Neutrophil (primary cell): ENCODE measurements at regions not wholly inside any gene's neighbourhood (a gene's known extent, or its start where the extent isn't known, plus 50 kb on each side); places are given as distances from the start of the nearest gene placed in this dataset.
"Not testable (repeated sequence)": the region's sequence is repeated elsewhere in the genome, so short reads cannot be mapped to it uniquely, and the experiment has no call there.

Experiments used
- H3K27ac ChIP-seq: fragments of 200-600 bp; sonication (generic); 2 replicates; pipeline ENCODE4 v1.5.1; 2016; ENCODE audit warnings: mild to moderate bottlenecking, moderate library complexity
- H3K27me3 ChIP-seq: fragments of 200-600 bp; sonication (generic); 2 replicates; pipeline ENCODE4 v1.6.0; 2016; ENCODE audit warnings: mild to moderate bottlenecking
- H3K36me3 ChIP-seq: fragments of 200-600 bp; sonication (generic); 2 replicates; pipeline ENCODE4 v1.5.1; 2017
- H3K4me1 ChIP-seq, 2 experiments: fragments of 200-600 bp in 1 of 2; sonication (generic) in 1 of 2; 1 replicate in 1 of 2; 2 replicates in 1 of 2; pipeline versions ENCODE4 v1.5.1 to v1.6.1; 2013 to 2016; ENCODE audit warnings: low read depth in 1 of 2, low read length in 1 of 2, mild to moderate bottlenecking in 1 of 2, moderate library complexity in 1 of 2; ENCODE audit not compliant: control insufficient read depth in 1 of 2, insufficient read depth in 1 of 2
- H3K4me3 ChIP-seq, 2 experiments: fragments of 200-600 bp in 1 of 2; sonication (generic) in 1 of 2; 1 replicate in 1 of 2; 2 replicates in 1 of 2; pipeline ENCODE4 v1.5.1; 2013 to 2016; ENCODE audit warnings: low read depth in 1 of 2, low read length in 1 of 2, mild to moderate bottlenecking in 1 of 2, moderate library complexity in 1 of 2
- H3K9me3 ChIP-seq: fragments of 200-600 bp; sonication (generic); 2 replicates; pipeline ENCODE4 v1.5.1; 2016
- TF ChIP-seq, protein P1 (sequence below): fragments of 200-600 bp; sonication (generic); IDR thresholded peaks from 2 replicates; pipeline ENCODE4 v1.5.1; 2016; ENCODE audit warnings: antibody characterized with exemption

GRCh38 chr1:209172286-209172685 lies 411.2 kb upstream of the CAMK1G start:
- Histone ChIP-seq H3K27me3 (no peaks in the 10 kb centered on the region), H3K4me3 (no peak overlapping the region), H3K9me3 (no peaks in the 10 kb centered on the region), H3K36me3 (no peaks in the 10 kb centered on the region), H3K27ac (no peak overlapping the region), H3K4me1 (no peaks in the 10 kb centered on the region)
- TF ChIP-seq, protein P1, sequence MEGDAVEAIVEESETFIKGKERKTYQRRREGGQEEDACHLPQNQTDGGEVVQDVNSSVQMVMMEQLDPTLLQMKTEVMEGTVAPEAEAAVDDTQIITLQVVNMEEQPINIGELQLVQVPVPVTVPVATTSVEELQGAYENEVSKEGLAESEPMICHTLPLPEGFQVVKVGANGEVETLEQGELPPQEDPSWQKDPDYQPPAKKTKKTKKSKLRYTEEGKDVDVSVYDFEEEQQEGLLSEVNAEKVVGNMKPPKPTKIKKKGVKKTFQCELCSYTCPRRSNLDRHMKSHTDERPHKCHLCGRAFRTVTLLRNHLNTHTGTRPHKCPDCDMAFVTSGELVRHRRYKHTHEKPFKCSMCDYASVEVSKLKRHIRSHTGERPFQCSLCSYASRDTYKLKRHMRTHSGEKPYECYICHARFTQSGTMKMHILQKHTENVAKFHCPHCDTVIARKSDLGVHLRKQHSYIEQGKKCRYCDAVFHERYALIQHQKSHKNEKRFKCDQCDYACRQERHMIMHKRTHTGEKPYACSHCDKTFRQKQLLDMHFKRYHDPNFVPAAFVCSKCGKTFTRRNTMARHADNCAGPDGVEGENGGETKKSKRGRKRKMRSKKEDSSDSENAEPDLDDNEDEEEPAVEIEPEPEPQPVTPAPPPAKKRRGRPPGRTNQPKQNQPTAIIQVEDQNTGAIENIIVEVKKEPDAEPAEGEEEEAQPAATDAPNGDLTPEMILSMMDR, result no peak

DNA sequence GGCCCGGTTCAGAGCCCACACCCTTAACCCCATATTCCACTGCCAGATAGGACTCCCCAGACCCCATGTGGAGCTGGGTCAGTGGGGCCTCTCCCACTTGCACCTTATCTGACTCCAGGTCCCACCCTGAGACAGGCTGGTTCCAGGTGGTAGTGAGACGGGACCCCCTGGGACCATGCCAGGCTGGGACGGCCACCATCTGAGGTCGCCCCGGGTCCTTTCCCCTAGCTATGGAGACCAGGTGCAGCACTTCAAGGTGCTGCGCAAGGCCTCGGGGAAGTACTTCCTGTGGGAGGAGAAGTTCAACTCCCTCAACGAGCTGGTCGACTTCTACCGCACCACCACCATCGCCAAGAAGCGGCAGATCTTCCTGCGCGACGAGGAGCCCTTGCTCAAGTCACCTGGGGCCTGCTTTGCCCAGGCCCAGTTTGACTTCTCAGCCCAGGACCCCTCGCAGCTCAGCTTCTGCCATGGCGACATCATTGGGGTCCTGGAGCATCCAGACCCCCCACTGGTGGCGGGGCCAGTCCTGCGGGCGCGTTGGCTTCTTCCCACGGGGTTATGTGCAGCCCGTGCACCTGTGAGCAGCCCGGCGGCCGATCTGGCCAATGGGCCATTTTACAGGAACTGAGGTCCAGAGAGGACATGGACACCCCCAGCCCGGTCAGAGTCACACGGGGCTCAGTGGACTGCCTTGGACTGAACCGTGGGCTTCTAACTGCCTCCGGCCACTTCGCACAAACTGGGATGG lies 410.5 kb upstream of the CAMK1G start:
- not testable (repeated sequence) for H3K4me3 ChIP-seq, H3K27ac ChIP-seq

DNA sequence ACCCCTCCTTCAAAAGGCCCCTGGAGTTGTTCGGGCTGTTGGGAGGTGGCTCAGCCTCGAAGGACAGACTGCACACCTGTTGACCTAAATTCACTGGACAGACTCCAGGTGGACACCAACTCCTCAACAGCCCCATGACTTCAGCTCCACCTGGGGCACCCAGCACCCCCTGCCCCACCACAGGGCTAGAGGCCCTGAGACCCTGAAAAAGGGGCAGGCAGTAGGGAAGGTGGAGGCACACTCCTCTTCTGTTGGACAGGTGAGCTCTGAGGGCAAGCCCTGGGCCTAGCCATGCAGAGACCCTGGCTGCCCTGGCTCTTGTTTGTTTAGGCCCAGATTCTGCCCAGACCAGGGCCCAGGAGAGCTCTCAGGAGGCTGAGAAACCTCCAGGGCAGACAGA lies 409.7 kb upstream of the CAMK1G start:
- H3K4me3 ChIP-seq, H3K9me3 ChIP-seq, H3K4me1 ChIP-seq, H3K36me3 ChIP-seq, H3K27ac ChIP-seq, H3K27me3 ChIP-seq: not testable (repeated sequence)

More for the DNA sequence above, 410.5 kb upstream of the CAMK1G start:
- H3K4me1 ChIP-seq, H3K36me3 ChIP-seq, H3K9me3 ChIP-seq, H3K27me3 ChIP-seq: not testable (repeated sequence)

- Histone ChIP-seq H3K36me3 (no peaks in the 10 kb centered on the region), H3K9me3 (no peaks in the 10 kb centered on the region), H3K4me3 (no peak overlapping the region), H3K4me1 (no peaks in the 10 kb centered on the region), H3K27ac (no peak overlapping the region), H3K27me3 (no peaks in the 10 kb centered on the region)
- TF ChIP-seq, protein P1, result no peak
Observed at GRCh38 chr1:209176866-209177430, 406.6 kb upstream of the CAMK1G start.

- Histone ChIP-seq H3K9me3 (no peaks in the 10 kb centered on the region), H3K36me3 (no peaks in the 10 kb centered on the region), H3K27me3 (no peaks in the 10 kb centered on the region), H3K27ac (no peak overlapping the region), H3K4me3 (no peak overlapping the region), H3K4me1 (no peaks in the 10 kb centered on the region)
- TF ChIP-seq, protein P1, result no peak
Observed at GRCh38 chr1:209183195-209183594, 400.3 kb upstream of the CAMK1G start.

DNA sequence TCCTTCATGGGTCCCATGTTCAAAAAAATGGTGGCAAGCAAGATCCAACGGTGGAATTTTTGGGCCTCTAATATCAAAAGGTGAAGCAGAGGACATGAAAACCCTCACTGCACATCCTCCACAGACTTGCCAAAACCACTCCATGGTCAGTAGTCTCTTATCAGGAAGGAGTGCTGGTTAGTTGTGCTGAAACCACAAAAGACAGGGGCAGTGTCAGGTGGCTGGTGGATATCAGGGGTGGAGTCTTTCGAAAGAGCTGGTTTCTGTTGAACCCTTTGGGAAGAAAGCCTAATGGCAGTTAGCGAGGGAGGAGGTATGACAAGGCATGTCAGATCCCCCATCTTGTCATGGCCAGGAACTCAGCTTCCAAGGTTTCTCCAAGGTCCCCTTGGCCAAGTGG lies 395.9 kb upstream of the CAMK1G start:
- Histone ChIP-seq H3K9me3 (no peaks in the 10 kb centered on the region), H3K27me3 (no peaks in the 10 kb centered on the region), H3K4me1 (no peaks in the 10 kb centered on the region), H3K4me3 (no peak overlapping the region), H3K27ac (no peak overlapping the region), H3K36me3 (no peaks in the 10 kb centered on the region)
- TF ChIP-seq, protein P1, result no peak
